ENCODE measurements at regions not wholly inside any gene's neighbourhood (a gene's known extent, or its start where the extent isn't known, plus 50 kb on each side); places are given as distances from the start of the nearest gene placed in this dataset.

DNA sequence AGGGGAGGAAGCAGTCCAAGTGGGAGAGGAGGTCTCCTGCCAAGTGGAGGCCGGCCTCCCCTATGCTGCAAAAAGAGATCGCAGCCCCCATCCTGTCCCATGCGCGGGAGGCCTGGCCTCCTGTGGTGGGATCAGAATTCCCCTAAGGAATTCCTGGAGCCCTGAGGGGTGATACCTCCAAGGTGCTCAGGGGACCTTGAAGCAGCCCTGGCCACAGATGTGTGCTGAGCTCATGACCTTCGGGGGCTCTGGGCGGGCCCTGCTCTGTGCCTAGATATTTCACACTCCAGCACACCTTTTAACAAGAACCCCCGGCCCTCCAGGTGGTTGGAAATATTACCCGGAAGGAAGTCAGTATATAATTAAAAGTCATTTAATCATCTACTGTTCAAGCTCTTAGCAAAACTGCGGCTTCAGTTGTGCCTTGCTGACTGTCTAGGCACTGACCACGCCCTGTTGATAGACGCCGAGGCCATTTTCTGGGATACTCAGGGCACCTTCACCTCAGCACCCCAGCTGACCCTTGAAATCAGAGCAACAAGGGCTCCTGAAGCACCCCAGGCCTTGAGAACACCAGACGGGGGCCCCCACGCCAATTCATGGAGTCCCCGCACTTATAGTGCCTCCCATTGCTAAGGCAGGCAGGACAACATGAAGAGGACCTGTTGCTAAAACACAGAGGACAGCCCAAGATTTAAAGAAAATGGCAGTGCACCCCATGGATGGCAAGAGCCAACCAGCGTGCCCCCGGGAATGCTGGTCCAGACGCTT is 119.1 kb downstream of the NDUFA10 start:
- DNase-seq (ENCODE audit: low read depth in 2 of 2): no peak

DNA sequence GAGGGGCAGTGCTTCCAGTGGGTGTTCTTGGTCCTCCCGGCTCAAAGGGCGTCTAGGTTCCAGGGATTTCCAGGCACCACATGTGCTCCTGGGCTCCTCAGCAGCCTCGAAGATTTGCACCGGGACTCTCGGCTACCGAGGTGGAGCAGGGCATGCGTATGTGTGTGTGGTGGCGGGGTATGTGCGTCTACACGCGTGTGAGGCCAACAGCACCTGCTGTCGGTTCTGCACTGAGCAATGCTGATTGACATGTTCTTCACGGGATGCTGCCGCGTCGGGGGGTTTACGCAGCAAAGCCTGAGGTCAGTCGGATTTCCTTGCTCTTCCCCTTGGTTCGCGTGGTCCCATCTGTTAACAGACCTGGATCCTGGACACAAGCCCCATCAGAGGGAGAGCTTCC is 119.8 kb downstream of the NDUFA10 start:
- no peak for DNase-seq (ENCODE audit: low read depth in 2 of 2)

DNA sequence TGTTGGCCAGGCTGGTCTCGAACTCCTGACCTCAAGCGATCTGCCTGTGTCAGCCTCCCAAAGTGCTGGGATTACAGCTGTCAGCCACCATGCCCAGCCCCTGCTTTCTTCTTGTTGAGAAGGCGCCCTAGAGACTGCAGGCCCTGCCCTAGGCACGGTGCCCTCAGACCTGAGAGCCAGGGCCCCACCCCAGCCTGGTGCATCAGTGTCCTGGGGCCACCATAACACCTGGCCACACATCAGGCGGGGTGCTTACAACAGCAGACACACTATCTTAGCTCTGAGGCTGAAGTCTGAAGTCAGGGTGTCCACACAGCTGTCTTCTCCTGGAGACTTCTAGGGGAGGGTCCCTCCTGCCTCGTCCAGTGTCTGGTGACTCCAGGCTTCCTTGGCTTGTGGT is 120.6 kb downstream of the NDUFA10 start:
- no peak for DNase-seq (ENCODE audit: low read depth in 2 of 2)

DNA sequence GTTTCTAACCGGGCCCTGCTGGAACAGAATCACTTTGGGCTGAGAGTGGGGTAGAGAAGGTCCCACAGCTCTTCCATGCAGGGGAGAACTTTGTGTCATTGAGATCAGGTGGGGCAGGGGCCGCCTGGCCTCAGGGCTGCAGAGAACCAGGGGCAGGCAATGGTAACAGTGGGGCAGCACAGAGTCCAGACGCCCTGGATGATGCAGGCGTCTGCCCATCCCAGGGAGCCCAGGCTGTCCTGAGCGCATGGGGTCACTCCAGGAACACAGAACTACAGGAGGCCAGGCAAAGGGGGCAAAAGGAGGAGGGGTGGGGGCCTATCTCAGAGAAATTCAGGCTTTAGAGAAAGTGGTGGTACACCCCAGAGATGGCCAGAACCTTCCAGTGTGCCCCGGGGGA is 121.3 kb downstream of the NDUFA10 start:
- DNase-seq (ENCODE audit: low read depth in 2 of 2): no peak

DNA sequence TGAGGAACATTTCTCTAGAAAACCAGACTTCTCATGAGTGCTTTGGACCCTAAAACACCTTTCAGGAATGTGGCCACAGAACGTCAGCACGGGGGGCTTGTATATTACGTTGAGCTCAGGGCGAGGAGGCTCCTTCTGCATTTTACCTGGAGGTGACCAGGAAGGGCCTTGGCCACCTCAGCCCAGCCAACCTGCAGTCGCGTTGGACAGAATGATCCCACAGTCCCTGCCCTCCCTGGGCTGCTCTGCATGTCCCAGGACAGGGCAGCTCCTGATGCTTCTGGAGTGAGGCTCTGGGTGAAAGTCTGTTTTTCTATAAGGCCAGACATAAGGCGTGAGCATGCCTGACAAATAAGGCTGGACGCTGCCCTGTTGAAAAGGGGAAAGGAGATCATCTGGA is 121.9 kb downstream of the NDUFA10 start:
- no peak for DNase-seq (ENCODE audit: low read depth in 2 of 2)

DNA sequence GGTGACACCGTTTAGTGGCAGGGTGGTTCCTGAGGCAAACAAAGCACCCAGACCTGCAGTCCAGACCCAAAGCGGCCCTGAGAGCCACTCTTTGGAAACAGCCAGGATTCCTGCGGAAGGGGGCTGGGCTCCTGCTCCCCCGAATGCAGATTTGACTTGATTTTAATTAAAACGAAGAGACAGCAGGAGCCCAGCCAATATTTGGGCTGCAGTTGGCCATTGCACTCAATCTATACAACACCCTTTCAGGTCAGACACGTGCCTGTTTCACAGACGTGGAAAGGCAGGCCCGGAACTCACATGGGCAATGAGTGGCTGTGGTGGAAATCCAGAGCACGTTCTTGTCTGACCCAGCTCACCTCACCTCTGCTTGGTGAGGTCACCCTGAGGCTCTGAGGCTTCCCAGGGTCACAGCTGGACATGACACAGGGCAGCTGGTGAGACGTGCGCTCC is 122.4 kb downstream of the NDUFA10 start:
- DNase-seq (ENCODE audit: low read depth in 2 of 2): no peak

DNA sequence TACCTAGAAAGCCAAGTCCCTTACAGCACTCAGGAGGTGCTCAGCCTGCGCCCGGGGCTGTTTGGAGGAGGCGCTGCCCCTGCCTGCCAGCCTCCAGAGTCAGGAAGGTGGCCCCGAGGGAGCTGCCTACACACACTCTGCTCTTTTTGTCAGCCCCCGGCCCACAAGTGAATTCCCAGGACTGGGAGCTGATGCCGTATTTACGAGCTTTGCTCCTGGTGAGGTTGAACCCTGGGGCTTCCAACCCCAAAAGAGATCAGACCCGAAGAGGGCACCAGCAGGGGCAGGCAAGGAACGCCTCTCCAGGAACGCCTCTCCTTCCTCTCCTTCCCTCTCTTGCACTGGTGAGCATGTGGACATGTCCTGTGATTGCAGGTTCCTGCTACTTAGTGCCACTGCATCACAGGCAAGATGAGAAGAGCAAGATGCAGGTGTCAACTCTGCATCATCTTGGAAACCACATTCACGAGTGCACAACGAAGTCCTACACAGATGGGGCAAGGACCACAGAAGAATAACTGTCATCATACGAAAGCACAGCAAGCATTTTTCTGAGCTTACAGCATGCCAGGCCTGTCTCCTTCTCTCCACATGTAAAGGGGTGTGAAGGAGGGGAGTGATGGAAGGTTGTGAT is 126.7 kb downstream of the NDUFA10 start:
- DNase-seq (ENCODE audit: low read depth in 2 of 2): no peak

DNA sequence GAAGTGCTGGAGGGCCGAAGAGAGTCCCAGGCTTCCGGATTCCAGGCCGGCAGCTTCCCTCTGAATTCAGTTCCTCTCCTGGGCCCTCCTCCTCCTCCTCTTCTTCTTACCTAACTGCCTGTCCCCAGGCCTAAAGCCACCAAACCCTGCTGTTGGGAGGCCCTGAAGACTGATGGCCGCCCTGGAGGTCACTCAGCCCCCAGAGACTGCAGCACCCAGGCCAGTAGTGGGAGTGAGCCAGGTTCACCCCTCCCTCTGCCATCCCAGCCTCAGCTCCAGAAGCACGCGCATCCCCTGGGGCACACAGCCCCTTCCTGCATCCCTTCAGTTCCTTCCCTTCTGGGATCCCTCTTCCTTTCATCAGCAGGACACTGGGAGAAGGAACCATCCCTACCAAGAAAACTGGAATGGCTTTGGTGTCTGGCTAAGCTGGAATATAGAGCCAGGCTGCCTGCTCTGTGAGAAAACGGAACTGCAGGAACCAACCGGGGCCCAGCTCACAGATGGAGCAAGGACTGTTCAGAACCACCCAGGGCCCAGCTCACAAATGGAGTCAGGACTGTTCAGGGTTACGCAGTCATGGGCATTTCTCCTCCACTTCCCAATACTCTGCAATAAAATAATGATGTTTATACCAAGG is 127.4 kb downstream of the NDUFA10 start:
- DNase-seq (ENCODE audit: low read depth in 2 of 2): no peak

DNA sequence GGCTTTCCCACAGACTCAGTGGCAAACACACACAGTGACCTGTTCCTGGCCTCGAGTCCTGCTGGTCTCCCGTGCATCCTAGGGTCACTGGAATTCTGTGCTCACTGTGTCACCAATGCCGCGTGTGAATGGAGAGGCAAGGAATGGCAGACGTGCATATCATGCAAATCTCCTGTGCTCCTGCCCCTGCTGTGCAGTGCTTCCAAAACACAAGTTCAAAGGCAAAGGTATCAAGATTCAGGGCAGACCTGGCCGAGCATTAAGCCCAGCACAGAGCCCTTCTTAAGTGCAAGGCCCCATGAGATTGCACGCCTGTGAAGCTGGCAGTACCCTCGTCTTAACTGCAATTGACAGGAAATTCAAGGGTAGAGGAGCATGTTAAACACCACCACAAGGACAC is 129.1 kb downstream of the NDUFA10 start:
- no peak for DNase-seq (ENCODE audit: low read depth in 2 of 2)

DNA sequence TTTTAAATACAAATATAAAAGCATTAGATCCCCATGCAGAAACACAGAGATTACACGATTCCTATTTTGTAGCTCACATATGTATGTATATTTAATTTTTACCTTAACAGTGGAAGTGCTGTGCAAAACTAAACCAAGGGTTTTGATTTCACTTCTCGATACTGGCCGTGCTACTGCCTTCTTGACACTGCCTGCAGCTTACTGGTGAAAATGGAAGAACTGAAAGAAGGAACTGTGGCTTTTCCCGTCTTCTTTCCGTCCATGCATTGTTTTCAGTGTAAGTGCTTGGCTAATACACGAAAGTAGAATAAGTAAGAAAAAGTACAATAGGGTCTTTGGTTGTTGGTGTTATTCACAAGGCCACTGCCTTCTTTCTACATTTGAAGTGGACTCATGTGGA is 129.5 kb downstream of the NDUFA10 start:
- no peak for DNase-seq (ENCODE audit: low read depth in 2 of 2)

DNA sequence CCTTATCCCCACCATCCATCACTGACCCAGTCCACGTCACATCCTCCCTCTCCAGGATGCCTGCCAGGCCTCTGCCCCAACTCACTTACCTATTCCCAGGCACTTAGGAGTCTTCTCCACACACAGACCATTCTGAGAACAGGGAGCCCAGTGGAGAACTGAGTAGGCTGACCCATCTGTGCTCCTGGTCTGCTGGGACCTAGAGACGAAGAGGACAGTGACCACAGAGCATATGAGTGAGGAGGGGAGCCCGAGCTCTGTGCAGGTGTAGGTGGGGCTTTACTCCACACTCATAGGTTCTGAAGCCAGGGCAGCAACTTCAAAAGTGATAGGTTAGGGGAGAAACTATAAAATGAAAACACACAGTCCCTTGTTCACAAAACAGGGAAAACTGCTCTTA is 130.0 kb downstream of the NDUFA10 start:
- no peak for DNase-seq (ENCODE audit: low read depth in 2 of 2)

DNA sequence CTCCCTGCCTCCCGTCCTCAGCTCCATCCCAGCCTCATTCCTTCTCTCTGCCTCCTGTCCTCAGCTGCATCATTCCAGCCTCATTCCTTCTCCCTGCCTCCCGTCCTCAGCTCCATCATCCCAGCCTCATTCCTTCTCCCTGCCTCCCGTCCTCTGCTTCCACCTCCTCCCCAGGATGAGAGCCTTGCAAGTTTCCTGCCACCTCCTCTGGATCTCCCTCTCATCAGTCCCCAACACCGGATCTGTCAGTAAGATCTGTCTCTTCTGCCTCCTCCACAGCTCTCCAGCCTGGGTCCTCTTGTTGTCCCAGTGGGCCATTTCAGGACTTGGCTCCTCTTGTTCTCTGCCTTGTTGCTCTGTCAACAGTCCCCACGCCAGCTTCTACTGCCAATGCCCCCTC is 130.9 kb downstream of the NDUFA10 start:
- no peak for DNase-seq (ENCODE audit: low read depth in 2 of 2)

DNA sequence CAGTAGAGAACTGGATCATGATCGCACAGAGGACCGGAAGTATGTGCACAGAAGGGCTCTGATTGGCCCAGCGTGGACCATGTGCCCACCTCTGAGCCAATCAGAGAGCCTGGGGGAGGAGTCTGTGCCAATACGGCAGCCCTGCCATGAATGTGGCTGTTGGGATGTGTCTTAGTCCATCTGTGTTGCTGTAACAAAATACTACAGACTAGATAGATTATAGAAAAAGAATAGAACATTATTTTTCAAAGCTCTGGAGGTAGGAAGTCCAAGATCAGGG is 132.0 kb downstream of the NDUFA10 start:
- DNase-seq (ENCODE audit: low read depth in 2 of 2): no peak

DNA sequence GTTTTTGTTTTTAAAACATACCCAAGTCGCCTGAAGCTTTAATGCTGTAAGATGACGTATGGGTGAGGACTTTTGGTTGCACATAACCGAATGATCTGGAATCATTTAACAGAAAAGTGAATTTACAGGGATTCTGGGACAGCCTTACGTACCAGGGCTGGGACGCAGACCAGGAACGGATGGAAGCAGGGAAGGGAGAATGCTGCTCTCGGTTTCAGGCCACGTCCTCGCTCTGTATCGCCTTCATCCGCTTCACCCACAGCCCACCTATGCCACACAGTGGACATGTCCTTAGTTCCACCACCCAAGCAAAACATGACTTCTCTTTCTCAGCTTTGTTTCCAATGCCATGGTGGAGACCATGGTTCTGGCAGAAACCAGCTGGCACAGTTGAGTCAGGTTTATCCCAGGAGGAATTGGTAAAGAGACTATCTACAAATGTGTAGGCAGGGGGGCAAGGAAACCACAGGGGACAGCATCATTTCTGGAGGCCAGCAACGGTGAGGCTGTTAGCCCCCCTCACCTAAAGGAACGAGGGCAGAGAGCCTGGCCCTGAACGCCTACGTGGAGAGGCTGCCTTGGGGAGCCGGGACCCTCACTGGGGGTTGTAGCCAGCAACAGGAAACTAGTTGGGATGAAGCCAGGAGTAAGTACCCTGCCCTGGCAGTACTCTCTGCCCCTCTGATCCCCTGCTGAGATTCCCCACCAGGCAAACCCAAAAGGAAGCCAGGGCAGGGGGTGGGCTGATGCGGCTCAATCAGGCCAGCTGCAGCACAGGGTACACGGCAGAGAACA is 132.5 kb downstream of the NDUFA10 start:
- DNase-seq (ENCODE audit: low read depth in 2 of 2): no peak

DNA sequence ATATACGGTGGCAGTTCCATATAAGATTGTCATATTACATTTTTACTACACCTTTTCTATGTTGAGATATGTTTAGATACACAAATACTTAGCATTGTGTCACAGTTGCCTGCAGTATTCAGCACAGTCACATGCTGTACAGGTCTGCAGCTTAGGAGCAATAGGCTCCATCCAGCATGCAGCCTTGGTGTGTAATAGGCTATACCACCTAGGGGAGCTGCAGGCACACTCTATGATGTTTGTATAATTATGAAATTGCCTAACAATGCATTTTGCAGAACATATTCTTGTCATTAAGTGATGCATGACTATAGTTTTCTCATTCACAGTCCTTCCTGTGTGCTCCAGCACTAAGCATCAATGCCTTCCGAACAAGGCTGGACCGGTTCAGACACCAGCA is 133.4 kb downstream of the NDUFA10 start:
- no peak for DNase-seq (ENCODE audit: low read depth in 2 of 2)

DNA sequence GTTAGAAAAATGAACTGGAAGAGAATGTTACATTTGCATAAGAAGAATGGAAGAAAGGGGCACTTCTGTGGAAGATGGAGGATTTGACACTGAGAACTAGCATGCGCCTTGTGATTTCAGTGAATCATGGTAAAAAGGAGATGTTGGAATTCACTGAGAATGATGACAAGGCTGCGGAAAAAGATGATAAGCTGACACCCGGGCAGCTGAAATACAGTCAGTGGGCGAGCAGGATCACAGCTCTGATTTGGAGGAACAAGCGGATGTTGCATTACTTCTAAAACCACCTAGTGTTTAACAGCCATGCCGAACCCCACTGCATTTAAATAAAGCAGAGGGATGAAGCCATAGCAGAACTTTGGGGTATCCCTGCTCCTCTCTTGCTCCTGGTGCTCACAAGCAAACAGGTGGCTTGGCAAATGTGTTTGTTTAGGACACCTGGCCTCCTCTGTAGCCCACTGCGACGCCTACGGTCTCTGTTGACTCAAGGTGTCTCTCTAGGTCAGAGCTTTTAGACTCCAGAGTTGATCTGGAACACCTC is 134.9 kb downstream of the NDUFA10 start:
- DNase-seq (ENCODE audit: low read depth in 2 of 2): no peak

DNA sequence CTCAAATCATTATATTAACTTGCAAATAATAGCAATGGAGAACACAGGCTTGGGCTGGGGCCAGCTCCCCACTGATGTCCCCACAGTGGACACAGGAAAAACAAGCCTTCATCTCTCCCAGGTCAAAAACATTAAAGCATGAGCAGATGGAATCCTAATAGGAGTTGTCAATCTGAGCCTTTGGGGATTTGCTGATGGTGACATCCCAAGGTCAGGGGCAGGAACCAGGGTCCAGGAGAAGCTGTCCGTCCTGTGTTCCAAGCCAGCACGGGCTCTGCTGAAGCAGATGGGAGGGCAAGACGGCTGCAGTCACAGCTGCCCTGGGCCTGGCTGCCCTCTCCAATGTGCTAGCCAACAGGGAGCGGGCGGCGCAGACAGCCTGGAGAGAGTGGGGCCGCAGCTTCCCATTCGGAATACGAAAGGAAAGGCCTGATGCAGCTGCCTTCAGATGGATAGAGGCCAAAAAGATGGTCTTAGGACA is 135.5 kb downstream of the NDUFA10 start:
- DNase-seq (ENCODE audit: low read depth in 2 of 2): no peak

DNA sequence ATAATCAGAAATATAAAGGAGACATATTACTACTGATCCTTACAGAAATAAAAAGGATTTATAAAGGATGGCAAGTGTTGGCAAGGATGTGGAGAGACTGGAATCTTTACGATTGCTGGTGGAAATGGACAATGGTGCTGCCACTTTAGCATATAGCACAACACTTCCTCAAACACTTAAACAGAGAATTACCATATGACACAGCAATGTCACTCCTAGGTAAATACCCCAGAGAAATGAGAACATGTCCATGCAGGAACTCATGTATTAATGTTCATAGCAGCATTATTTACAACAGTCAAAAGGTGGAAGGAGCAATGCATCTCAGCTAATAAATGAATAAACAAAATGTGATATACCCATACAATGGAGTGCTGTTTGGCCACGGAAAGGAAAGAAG is 137.5 kb downstream of the NDUFA10 start:
- no peak for DNase-seq (ENCODE audit: low read depth in 2 of 2)

DNA sequence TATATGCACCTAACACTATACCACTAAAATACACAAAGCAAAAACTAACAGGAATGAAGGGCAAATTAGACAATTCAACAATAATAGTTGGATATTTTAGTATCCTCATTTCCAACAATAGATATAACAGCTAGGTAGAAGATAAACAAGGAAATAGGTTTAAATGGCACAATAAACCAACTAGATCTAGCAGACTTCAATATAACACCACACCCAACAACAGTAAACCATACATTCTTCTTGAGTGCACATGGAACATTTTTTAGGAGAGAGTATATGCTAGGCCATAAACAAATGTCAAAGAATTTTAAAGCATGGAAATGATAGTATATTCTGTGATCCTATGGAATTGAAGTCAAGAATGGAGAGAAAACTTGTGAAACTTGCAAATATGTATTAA is 138.4 kb downstream of the NDUFA10 start:
- DNase-seq (ENCODE audit: low read depth in 2 of 2): no peak

DNA sequence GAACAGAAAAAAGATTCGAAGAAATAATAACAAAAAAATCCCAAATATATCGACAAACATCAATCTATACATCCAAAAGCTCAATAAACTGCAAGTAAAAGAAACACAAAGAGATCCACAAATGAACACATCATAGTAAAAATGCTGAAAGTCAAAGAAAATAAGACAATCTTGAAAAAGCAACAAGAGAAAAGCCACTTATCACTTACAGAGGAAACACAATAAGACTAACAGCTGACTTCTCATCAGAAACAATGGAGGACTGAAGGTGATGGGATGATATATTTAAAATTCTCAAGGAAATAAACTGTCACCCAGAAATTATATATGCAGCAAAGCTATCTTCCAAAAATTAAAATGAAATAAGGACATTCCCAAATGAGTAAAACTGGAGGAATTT is 140.3 kb downstream of the NDUFA10 start:
- DNase-seq (ENCODE audit: low read depth in 2 of 2): no peak

DNA sequence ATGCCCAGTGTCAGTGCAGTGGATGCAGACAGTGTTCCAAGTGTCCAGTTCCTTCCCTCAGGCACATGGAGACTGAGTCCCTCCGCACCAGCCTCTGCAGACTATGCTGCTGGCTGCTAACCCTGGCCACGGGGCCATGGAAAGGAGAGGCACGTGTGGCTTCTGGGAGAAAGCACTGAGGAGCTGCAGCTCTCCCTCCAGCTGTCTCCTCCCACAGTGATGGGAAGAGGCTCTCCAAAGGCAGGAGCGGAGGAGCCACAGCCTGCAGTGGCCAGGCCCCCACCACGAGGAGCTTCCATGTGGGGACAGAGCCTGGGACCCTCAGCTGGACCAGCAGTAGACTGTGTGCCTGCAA is 141.1 kb downstream of the NDUFA10 start:
- no peak for DNase-seq (ENCODE audit: low read depth in 2 of 2)

DNA sequence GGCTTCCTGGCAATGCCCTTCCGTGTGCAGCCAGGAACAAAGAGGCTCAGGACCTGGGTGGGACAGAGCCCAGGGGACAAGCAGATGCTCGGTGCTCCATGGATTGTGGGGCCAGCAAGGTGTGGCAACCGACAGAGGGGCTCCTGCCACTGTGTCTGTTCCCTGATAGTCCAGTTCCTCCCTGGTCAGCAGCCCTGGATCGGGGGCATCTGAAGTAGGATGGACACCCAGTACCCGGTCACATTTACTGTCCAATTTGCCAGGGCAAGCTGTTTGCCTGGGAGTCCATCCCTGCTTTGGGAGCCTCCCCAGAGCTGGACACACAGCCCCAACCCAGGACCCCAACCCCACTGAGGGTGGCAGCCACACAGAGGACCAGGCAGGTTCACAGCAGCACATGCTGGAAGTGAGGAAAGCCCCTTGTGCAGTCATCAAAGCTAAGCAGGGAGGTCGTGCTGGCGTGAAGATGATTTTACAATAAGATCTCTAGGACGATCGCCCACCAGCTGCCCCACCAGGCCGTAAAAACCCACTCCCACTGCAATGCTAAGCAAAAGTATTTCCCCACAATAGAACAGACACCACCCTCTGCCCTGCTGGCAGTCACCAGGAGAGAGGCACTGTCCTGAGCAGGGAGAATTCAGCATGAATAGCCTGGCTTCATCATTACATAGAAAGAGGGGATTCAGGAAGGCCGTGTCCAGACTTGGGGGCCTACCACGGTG is 141.7 kb downstream of the NDUFA10 start:
- no peak for DNase-seq (ENCODE audit: low read depth in 2 of 2)
